Thoracic aorta (tissue), 2 donors: ENCODE measurements at regions not wholly inside any gene's neighbourhood (a gene's known extent, or its start where the extent isn't known, plus 50 kb on each side); places are given as distances from the start of the nearest gene placed in this dataset.
"Not testable (repeated sequence)": the region's sequence is repeated elsewhere in the genome, so short reads cannot be mapped to it uniquely, and the experiment has no call there.

Source experiments
- ATAC-seq: fragments of 150-250 bp; one replicate; pipeline ENCODE4 v1.8.0; 2017; ENCODE audit warnings: low read depth; ENCODE audit not compliant: insufficient number of reproducible peaks, low FRiP score
- DNase-seq: peaks from one replicate; pipeline ENCODE4 v3.0.0-alpha.2; 2020; ENCODE audit warnings: low spot score
- H3K27ac ChIP-seq, 2 donors: fragments of 200-600 bp; sonication (generic); 1 replicate in 1 of 2; 2 replicates in 1 of 2; pipeline ENCODE4 v1.5.1; 2016; ENCODE audit warnings: mild to moderate bottlenecking in 2 of 2, moderate library complexity in 2 of 2
- H3K27me3 ChIP-seq: fragments of 200-600 bp; sonication (generic); replicated peaks from 2 replicates; pipeline ENCODE4 v1.6.0; 2016; ENCODE audit warnings: mild to moderate bottlenecking; ENCODE audit not compliant: insufficient read depth
- H3K36me3 ChIP-seq: fragments of 200-600 bp; sonication (generic); one replicate; pipeline ENCODE4 v1.5.1; 2016
- H3K4me1 ChIP-seq, 2 donors: fragments of 200-600 bp; sonication (generic); 1 replicate in 1 of 2; 2 replicates in 1 of 2; pipeline versions ENCODE4 v1.5.1 to v1.6.0; 2016; ENCODE audit warnings: low read depth in 2 of 2, mild to moderate bottlenecking in 1 of 2; ENCODE audit not compliant: control insufficient read depth in 1 of 2
- H3K4me3 ChIP-seq: fragments of 200-600 bp; sonication (generic); 2 replicates; pipeline ENCODE4 v1.5.1; 2016; ENCODE audit warnings: mild to moderate bottlenecking
- H3K9me3 ChIP-seq: fragments of 200-600 bp; sonication (generic); 2 replicates; pipeline ENCODE4 v1.5.1; 2016
- TF ChIP-seq, protein P1 (sequence below): fragments of 200-600 bp; sonication (generic); IDR thresholded peaks from one replicate; pipeline ENCODE4 v1.5.1; 2019; ENCODE audit warnings: antibody characterized with exemption

- no peaks in the 10 kb centered on the region for H3K9me3 ChIP-seq
- H3K27me3 ChIP-seq: no peaks in the 10 kb centered on the region
- TF ChIP-seq, protein P1, sequence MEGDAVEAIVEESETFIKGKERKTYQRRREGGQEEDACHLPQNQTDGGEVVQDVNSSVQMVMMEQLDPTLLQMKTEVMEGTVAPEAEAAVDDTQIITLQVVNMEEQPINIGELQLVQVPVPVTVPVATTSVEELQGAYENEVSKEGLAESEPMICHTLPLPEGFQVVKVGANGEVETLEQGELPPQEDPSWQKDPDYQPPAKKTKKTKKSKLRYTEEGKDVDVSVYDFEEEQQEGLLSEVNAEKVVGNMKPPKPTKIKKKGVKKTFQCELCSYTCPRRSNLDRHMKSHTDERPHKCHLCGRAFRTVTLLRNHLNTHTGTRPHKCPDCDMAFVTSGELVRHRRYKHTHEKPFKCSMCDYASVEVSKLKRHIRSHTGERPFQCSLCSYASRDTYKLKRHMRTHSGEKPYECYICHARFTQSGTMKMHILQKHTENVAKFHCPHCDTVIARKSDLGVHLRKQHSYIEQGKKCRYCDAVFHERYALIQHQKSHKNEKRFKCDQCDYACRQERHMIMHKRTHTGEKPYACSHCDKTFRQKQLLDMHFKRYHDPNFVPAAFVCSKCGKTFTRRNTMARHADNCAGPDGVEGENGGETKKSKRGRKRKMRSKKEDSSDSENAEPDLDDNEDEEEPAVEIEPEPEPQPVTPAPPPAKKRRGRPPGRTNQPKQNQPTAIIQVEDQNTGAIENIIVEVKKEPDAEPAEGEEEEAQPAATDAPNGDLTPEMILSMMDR: no peak
- H3K36me3 ChIP-seq: no peaks in the 10 kb centered on the region
- H3K4me3 ChIP-seq: no peak overlapping the region
- H3K4me1 ChIP-seq: no peaks in the 10 kb centered on the region
- no peak overlapping the region for H3K27ac ChIP-seq
- no peak for ATAC-seq
- DNase-seq: no peak
Observed at GRCh38 chr10:65416094-65416493, 1509.7 kb upstream of the LRRTM3 start.

DNA sequence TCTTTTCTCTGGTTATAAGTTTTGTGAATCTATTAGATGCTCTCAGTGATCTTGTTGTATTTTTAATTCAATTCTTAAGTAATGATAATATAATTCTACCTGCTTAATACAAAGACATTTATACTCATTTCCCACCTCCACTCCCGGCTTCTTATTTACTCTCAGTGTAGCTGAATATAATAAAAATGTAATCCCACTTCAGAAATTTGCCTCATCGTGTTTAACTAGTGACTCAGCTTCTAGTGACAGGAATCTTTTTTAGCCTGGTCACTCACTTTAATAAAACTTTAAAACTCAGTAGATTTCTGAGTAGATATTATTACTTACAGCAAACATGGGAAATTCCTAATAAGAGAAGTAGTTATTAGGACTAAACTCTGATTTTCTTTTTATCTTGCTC, 1506.2 kb upstream of the LRRTM3 start:
- ATAC-seq (no peak), DNase-seq (no peak)
- Histone ChIP-seq H3K4me3 (no peak overlapping the region), H3K36me3 (no peaks in the 10 kb centered on the region), H3K27ac (no peak overlapping the region), H3K27me3 (no peaks in the 10 kb centered on the region), H3K4me1 (no peaks in the 10 kb centered on the region), H3K9me3 (no peaks in the 10 kb centered on the region)
- TF ChIP-seq, protein P1: no peak

GRCh38 chr10:65423043-65423442, 1502.8 kb upstream of the LRRTM3 start:
- Histone ChIP-seq H3K9me3 (no peaks in the 10 kb centered on the region), H3K27ac (no peak overlapping the region), H3K4me1 (no peaks in the 10 kb centered on the region), H3K36me3 (no peaks in the 10 kb centered on the region), H3K27me3 (no peaks in the 10 kb centered on the region), H3K4me3 (no peak overlapping the region)
- TF ChIP-seq, protein P1: no peak
- DNase-seq (no peak), ATAC-seq (no peak)

- not testable (repeated sequence) for H3K4me3 ChIP-seq, H3K9me3 ChIP-seq, H3K4me1 ChIP-seq, H3K27ac ChIP-seq, H3K36me3 ChIP-seq, ATAC-seq, H3K27me3 ChIP-seq, DNase-seq
Observed at GRCh38 chr10:65429381-65429780, 1496.5 kb upstream of the LRRTM3 start.

- TF ChIP-seq, protein P1: no peak
- H3K27me3 ChIP-seq: no peaks in the 10 kb centered on the region
- H3K9me3 ChIP-seq: no peaks in the 10 kb centered on the region
- H3K4me3 ChIP-seq: no peak overlapping the region
- no peaks in the 10 kb centered on the region for H3K4me1 ChIP-seq
- ATAC-seq (no peak), DNase-seq (no peak)
- no peak overlapping the region for H3K27ac ChIP-seq
- H3K36me3 ChIP-seq: no peaks in the 10 kb centered on the region
Observed at GRCh38 chr10:65430979-65431378, 1494.9 kb upstream of the LRRTM3 start.

GRCh38 chr10:65470986-65471385, 1454.8 kb upstream of the LRRTM3 start:
- TF ChIP-seq, protein P1: no peak
- ATAC-seq (no peak), DNase-seq (no peak)
- no peaks in the 10 kb centered on the region for H3K27me3 ChIP-seq
- no peaks in the 10 kb centered on the region for H3K4me1 ChIP-seq
- H3K36me3 ChIP-seq: no peaks in the 10 kb centered on the region
- no peak overlapping the region for H3K4me3 ChIP-seq
- H3K9me3 ChIP-seq: no peaks in the 10 kb centered on the region
- H3K27ac ChIP-seq: no peak overlapping the region
